HepG2 (cell line): ENCODE measurements at regions not wholly inside any gene's neighbourhood (a gene's known extent, or its start where the extent isn't known, plus 50 kb on each side); places are given as distances from the start of the nearest gene placed in this dataset.

ENCODE experiments used
- AKNA ChIP-seq: sonication (generic); formaldehyde crosslinking; IDR thresholded peaks from 2 replicates; pipeline ENCODE4 v1.4.0; 2020; ENCODE audit warnings: missing genetic modification reagents, borderline replicate concordance
- ATF5 ChIP-seq: sonication (generic); formaldehyde crosslinking; IDR thresholded peaks from 2 replicates; pipeline ENCODE4 v1.4.0; 2020; ENCODE audit warnings: mild to moderate bottlenecking, low read depth, missing genetic modification reagents
- CEBPZ ChIP-seq: IDR thresholded peaks from 2 replicates; pipeline ENCODE4 v1.6.1; 2012; ENCODE audit warnings: low read length, improper control_type of control experiment
- ETV6 ChIP-seq: sonication (generic); formaldehyde crosslinking; conservative IDR thresholded peaks from 2 replicates; pipeline ENCODE4 v1.4.0; 2020; ENCODE audit warnings: missing genetic modification reagents
- FOSL2 ChIP-seq: sonication (generic); formaldehyde crosslinking; IDR thresholded peaks from 2 replicates; pipeline ENCODE4 v1.4.0; 2020; ENCODE audit warnings: missing genetic modification reagents
- HOXD1 ChIP-seq: sonication (generic); formaldehyde crosslinking; IDR thresholded peaks from 2 replicates; pipeline ENCODE4 v1.5.0; 2020; ENCODE audit warnings: missing genetic modification reagents
- KDM3A ChIP-seq: IDR thresholded peaks from 2 replicates; pipeline ENCODE4 v1.6.1; 2018; ENCODE audit warnings: low read depth, missing compliant biosample characterization
- KIAA2018 ChIP-seq: sonication (generic); formaldehyde crosslinking; IDR thresholded peaks from 2 replicates; pipeline ENCODE4 v1.5.0; 2020; ENCODE audit warnings: mild to moderate bottlenecking, missing genetic modification reagents, borderline replicate concordance
- NCOA2 ChIP-seq: sonication (generic); formaldehyde crosslinking; IDR thresholded peaks from 2 replicates; pipeline ENCODE4 v1.8.0; 2022; ENCODE audit warnings: inconsistent platforms
- PAWR ChIP-seq: sonication (generic); formaldehyde crosslinking; IDR thresholded peaks from 2 replicates; pipeline ENCODE4 v1.4.0; 2020; ENCODE audit warnings: missing genetic modification reagents, mild to moderate bottlenecking, borderline replicate concordance
- PLRG1 ChIP-seq: fragments of 450-650 bp; conservative IDR thresholded peaks from 2 replicates; pipeline ENCODE4 v1.6.1; 2016
- RCOR2 ChIP-seq: IDR thresholded peaks from 2 replicates; pipeline ENCODE4 v1.6.1; 2016; ENCODE audit warnings: missing biosample characterization, missing genetic modification reagents
- SRSF1 ChIP-seq: fragments of 200-400 bp; formaldehyde crosslinking; optimal IDR thresholded peaks from 2 replicates; pipeline ENCODE3; 2017; ENCODE audit warnings: mild to moderate bottlenecking, low read depth, low read length, moderate library complexity
- ZNF577 ChIP-seq: sonication (generic); formaldehyde crosslinking; IDR thresholded peaks from 2 replicates; pipeline ENCODE4 v1.4.0; 2020; ENCODE audit warnings: mild to moderate bottlenecking, low read depth, missing genetic modification reagents, borderline replicate concordance

GRCh38 chr3:95228416-95228815 is 1165.6 kb downstream of the NSUN3 start (continued):
- TF ChIP-seq KIAA2018 (no peak), AKNA (no peak), PLRG1 (no peak), RCOR2 (no peak), HOXD1 (CRISPR knock-in tag) (no peak), NCOA2 (CRISPR knock-in tag) (no peak), SRSF1 (no peak), CEBPZ (no peak), ETV6 (CRISPR knock-in tag) (no peak), ATF5 (CRISPR knock-in tag) (no peak), KDM3A (no peak), ZNF577 (CRISPR knock-in tag) (no peak), PAWR (CRISPR knock-in tag) (no peak), FOSL2 (CRISPR knock-in tag) (no peak)
